HFF-Myc (cell line): ENCODE measurements at regions not wholly inside any gene's neighbourhood (a gene's known extent, or its start where the extent isn't known, plus 50 kb on each side); places are given as distances from the start of the nearest gene placed in this dataset.

Source experiments
- DNase-seq: peaks from one replicate; pipeline ENCODE4 v3.0.0-alpha.2; 2011; ENCODE audit warnings: low read depth; ENCODE audit errors: extremely low read depth
- H3K4me3 ChIP-seq: replicated peaks from 2 replicates; pipeline ENCODE4 v1.5.1; 2011; ENCODE audit warnings: low read depth, mild to moderate bottlenecking, control low read depth, low read length
- CTCF ChIP-seq: IDR thresholded peaks from 2 replicates; pipeline ENCODE4 v1.5.1; 2012; ENCODE audit warnings: mild to moderate bottlenecking, low read depth, low read length, control low read depth; ENCODE audit errors: missing control alignments

GRCh38 chr7:117944886-117945285, 71.6 kb upstream of the CTTNBP2 start:
- no peak for DNase-seq
- no peak overlapping the region for H3K4me3 ChIP-seq
- TF ChIP-seq CTCF = no peak

GRCh38 chr7:117946151-117946633, 73.0 kb upstream of the CTTNBP2 start:
- H3K4me3 ChIP-seq = no peak overlapping the region
- no peak for DNase-seq
- no peak for TF ChIP-seq CTCF

GRCh38 chr7:117949232-117949631, 76.0 kb upstream of the CTTNBP2 start:
- DNase-seq = no peak

GRCh38 chr7:117950601-117951260, 77.5 kb upstream of the CTTNBP2 start:
- DNase-seq = no peak
- no peak for TF ChIP-seq CTCF
- H3K4me3 ChIP-seq = no peak overlapping the region

More at GRCh38 chr7:117949232-117949631, 76.0 kb upstream of the CTTNBP2 start:
- H3K4me3 ChIP-seq = no peak overlapping the region
- no peak for TF ChIP-seq CTCF

- no peak overlapping the region for H3K4me3 ChIP-seq
- DNase-seq = no peak
- TF ChIP-seq CTCF = no peak
Measured at GRCh38 chr7:117951285-117951684, 78.0 kb upstream of the CTTNBP2 start.

- DNase-seq = no peak
- H3K4me3 ChIP-seq = no peak overlapping the region
- no peak for TF ChIP-seq CTCF
Measured at GRCh38 chr7:117951691-117952280, 78.5 kb upstream of the CTTNBP2 start.
